GM12878 (cell line): ENCODE measurements at regions not wholly inside any gene's neighbourhood (a gene's known extent, or its start where the extent isn't known, plus 50 kb on each side); places are given as distances from the start of the nearest gene placed in this dataset.

Source experiments
- ATAC-seq: fragments of 200-7000 bp; cut with Tn5 transposase; 3 replicates; pipeline ENCODE4 v1.9.1; 2020; ENCODE audit warnings: mild to moderate bottlenecking, moderate library complexity
- BruUV-seq: library from RNA; stranded (reverse); fragments of 400-500 nt; replicated peaks from 2 replicates; lab custom pipeline; 2021; lab: Mats Ljungman, UMichigan
- CTCF ChIA-PET: fragments of 300-600 bp; sonication (Branson Sonifier 250); formaldehyde crosslinking; extraction: SDS; loops from one replicate; lab custom pipeline; 2021; ENCODE audit warnings: inconsistent platforms; lab: Yijun Ruan, JAX
- POLR2A ChIA-PET: fragments of 350-600 bp; formaldehyde crosslinking; extraction: SDS; loops from one replicate; lab custom pipeline; 2021; ENCODE audit warnings: inconsistent platforms; lab: Charles Lee
- RAD21 ChIA-PET: fragments of 300-600 bp; sonication (Branson Sonifier 250); formaldehyde crosslinking; loops from one replicate; lab custom pipeline; 2023; ENCODE audit warnings: antibody characterized with exemption; ENCODE audit not compliant: unreplicated experiment; lab: Charles Lee
- SMC1A ChIA-PET: fragments of 300-600 bp; sonication (Branson Sonifier 250); formaldehyde crosslinking; loops from one replicate; lab custom pipeline; 2023; ENCODE audit not compliant: unreplicated experiment, uncharacterized antibody; lab: Charles Lee
- DNase-seq: peaks from one replicate; pipeline ENCODE4 v3.0.0-alpha.2; 2011; ENCODE audit warnings: low read depth, low spot score
- FAIRE-seq: peaks from 3 replicates; lab custom pipeline; 2011; peaks lifted over from hg19 to GRCh38; lab: Jason Lieb, UNC
- H2AFZ ChIP-seq: 2 replicates; pipeline ENCODE4 v1.6.0; 2011; ENCODE audit warnings: low read depth, low read length, control low read depth; ENCODE audit not compliant: control insufficient read depth
- H3K27ac ChIP-seq: 2 replicates; pipeline ENCODE4 v1.5.1; 2011; ENCODE audit warnings: control low read depth; ENCODE audit not compliant: control insufficient read depth, insufficient read depth
- H3K27me3 ChIP-seq, 2 experiments: replicated peaks in 1 of 2; 2 replicates each; pipeline versions ENCODE4 v1.6.0 to v1.6.1; 2011; ENCODE audit warnings: low read length in 1 of 2; ENCODE audit not compliant: control insufficient read depth in 2 of 2, insufficient read depth in 2 of 2
- H3K36me3 ChIP-seq, 2 experiments: 2 replicates each; pipeline ENCODE4 v1.5.1; 2011; ENCODE audit warnings: low read length in 1 of 2; ENCODE audit not compliant: control insufficient read depth in 2 of 2, insufficient read depth in 2 of 2
- H3K4me1 ChIP-seq: 2 replicates; pipeline ENCODE4 v1.6.1; 2011; ENCODE audit warnings: mild to moderate bottlenecking, low read length, moderate library complexity, mixed read lengths; ENCODE audit not compliant: control insufficient read depth, insufficient read depth
- H3K4me2 ChIP-seq: 2 replicates; pipeline ENCODE4 v1.6.0; 2011; ENCODE audit warnings: control low read depth; ENCODE audit not compliant: control insufficient read depth, insufficient read depth
- H3K4me3 ChIP-seq: fragments of 200-600 bp; sonication (generic); 2 replicates; pipeline ENCODE4 v1.5.1; 2016
- H3K79me2 ChIP-seq: 2 replicates; pipeline ENCODE4 v1.6.0; 2011; ENCODE audit warnings: low read length; ENCODE audit not compliant: control insufficient read depth, insufficient read depth
- H3K9ac ChIP-seq: 2 replicates; pipeline ENCODE4 v1.8.0; 2011; ENCODE audit warnings: low read length, control low read depth, mixed read lengths; ENCODE audit not compliant: control insufficient read depth, insufficient read depth
- H3K9me3 ChIP-seq: replicated peaks from 3 replicates; pipeline ENCODE4 v1.5.1; 2011; ENCODE audit warnings: mild to moderate bottlenecking, low read length; ENCODE audit not compliant: control insufficient read depth, insufficient read depth
- H4K20me1 ChIP-seq: 2 replicates; pipeline ENCODE4 v1.6.0; 2011; ENCODE audit not compliant: control insufficient read depth, insufficient read depth
- CEBPB ChIP-seq, 2 experiments: fragments of 150-350 bp in 1 of 2; IDR thresholded peaks; 2 replicates each; pipeline ENCODE4 v1.6.1; 2012 to 2014; ENCODE audit warnings: low read depth in 2 of 2, low read length in 2 of 2, borderline replicate concordance in 1 of 2, inconsistent platforms in 1 of 2
- HCFC1 ChIP-seq: fragments of 150-350 bp; IDR thresholded peaks from 2 replicates; pipeline ENCODE4 v1.6.1; 2014; ENCODE audit warnings: low read length
- NRF1 ChIP-seq: conservative IDR thresholded peaks from 2 replicates; pipeline ENCODE4 v1.6.1; 2011; ENCODE audit warnings: mild to moderate bottlenecking, low read depth, low read length, improper control_type of control experiment
- SMAD1 ChIP-seq: fragments of 450-650 bp; IDR thresholded peaks from 2 replicates; pipeline ENCODE4 v1.6.1; 2018; ENCODE audit warnings: mild to moderate bottlenecking, low read depth; ENCODE audit not compliant: partially characterized antibody
- WGBS: methylation state at CpG from one replicate; pipeline ENCODE4 v1.1.6; 2016; ENCODE audit warnings: low lambda C conversion rate; ENCODE audit not compliant: insufficient replicate concordance, insufficient coverage; ENCODE audit errors: missing lambda C conversion rate; 5-methylcytosine and 5-hydroxymethylcytosine counted together
- in situ Hi-C: fragments of 300-500 bp; cut with MboI; formaldehyde crosslinking; loops from 9 replicates; pipeline ENCODE4 v1.14.3; 2018; ENCODE audit warnings: mixed read lengths
- intact Hi-C: fragments of 100-400 bp; cut with micrococcal nuclease; formaldehyde crosslinking; loops from one replicate; pipeline ENCODE4 v1.14.2; 2022; ENCODE audit not compliant: unreplicated experiment
- TF ChIP-seq, protein P1 (sequence below): IDR thresholded peaks from 2 replicates; pipeline ENCODE4 v1.6.1; 2012; ENCODE audit warnings: low read depth, low read length, improper control_type of control experiment

DNA sequence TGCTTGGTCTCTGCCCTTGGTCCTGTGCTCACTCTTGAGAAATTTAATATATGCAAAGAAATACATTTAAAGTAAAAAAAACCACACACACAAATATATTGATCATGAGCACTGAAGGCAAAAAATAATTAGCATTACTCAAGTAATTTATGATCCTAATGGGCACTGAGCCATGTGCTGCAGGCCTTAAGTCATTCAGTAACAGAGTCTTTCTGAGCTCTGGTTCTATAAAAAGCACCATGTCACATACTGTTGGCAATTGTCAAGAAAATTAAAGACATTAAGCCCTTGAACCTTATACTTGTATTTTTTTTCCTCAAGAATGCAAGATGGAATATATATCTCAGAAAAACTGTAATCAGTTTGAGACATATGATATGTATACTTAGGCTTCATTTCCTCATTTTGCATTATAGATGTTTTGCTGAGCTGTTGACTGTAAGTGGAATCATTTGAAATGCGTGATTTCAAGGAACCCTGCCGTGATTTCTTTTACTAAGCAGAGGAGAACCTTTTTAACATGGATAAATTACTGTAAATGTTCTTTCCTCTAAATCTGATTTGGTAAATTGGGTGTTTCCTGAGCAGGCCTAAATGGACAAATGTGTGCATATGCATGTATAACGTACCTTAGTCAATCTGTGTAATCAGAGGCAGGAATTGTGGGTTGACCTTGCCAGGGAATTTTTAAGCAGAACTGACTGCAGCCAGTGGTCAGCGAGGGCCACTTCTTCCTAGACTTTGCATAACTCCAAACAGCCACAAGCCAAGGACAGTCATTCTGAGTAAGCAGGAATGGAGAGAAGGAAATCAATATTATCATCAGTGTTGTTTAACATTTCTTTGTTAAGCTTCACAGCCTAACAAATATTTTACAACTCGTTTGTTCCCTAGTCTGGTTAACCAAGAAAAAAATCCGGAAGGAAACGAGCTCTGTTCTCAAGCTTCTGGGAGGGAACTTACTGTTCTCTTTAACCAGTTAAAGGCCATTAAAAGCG lies 191.5 kb upstream of the ATP5MC3 start:
- CTCF ChIA-PET, result interaction anchor here (1.4 kb wide), 1 partner anchor 9 kb away, joined by 3 read pairs; no protein-coding TSS in a partner anchor
- RAD21 ChIA-PET, result no interaction called here
- ATAC-seq (no peak), DNase-seq (no peak), FAIRE-seq (no peak)
- peaks cover 0 to 3% of the 10 kb centered on the region in 2 experiments; a peak in 1 of 4 replicates for H3K27me3 ChIP-seq
- SMC1A ChIA-PET, result interaction anchor here (1.4 kb wide), 1 partner anchor 10 kb away, joined by 3 read pairs; no protein-coding TSS in a partner anchor
- no peak overlapping the region for H3K4me2 ChIP-seq
- 4% methylated on average over 8 of the region's 8 CpGs for WGBS
- no peaks in the 10 kb centered on the region for H3K36me3 ChIP-seq
- intact Hi-C loops, result no loop called here
- no peaks in the 10 kb centered on the region for H4K20me1 ChIP-seq
- BruUV-seq, result no TSS peak
- no peak overlapping the region for H2AFZ ChIP-seq
- no peak for TF ChIP-seq SMAD1
- no peak for TF ChIP-seq NRF1
- no peak for TF ChIP-seq HCFC1
- no peak for TF ChIP-seq CEBPB (IDR thresholded peaks at IDR 0.05; ENCODE audit: borderline replicate concordance in 1 of 2, low read depth in 2 of 2, low read length in 2 of 2)
- TF ChIP-seq, protein P1, sequence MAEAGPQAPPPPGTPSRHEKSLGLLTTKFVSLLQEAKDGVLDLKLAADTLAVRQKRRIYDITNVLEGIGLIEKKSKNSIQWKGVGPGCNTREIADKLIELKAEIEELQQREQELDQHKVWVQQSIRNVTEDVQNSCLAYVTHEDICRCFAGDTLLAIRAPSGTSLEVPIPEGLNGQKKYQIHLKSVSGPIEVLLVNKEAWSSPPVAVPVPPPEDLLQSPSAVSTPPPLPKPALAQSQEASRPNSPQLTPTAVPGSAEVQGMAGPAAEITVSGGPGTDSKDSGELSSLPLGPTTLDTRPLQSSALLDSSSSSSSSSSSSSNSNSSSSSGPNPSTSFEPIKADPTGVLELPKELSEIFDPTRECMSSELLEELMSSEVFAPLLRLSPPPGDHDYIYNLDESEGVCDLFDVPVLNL, result no peak
- in situ Hi-C loops, result no loop called here
- no peaks in the 10 kb centered on the region for H3K9me3 ChIP-seq
- POLR2A ChIA-PET, result interaction anchor here (0.6 kb wide), 1 partner anchor 48 kb away, joined by 3 read pairs; no protein-coding TSS in a partner anchor
- no peak overlapping the region for H3K9ac ChIP-seq
- H3K27ac ChIP-seq, result no peak overlapping the region
- no peaks in the 10 kb centered on the region for H3K79me2 ChIP-seq
- no peaks in the 10 kb centered on the region for H3K4me1 ChIP-seq
- no peak overlapping the region for H3K4me3 ChIP-seq
